Panc1 (cell line): ENCODE measurements at regions not wholly inside any gene's neighbourhood (a gene's known extent, or its start where the extent isn't known, plus 50 kb on each side); places are given as distances from the start of the nearest gene placed in this dataset.

ENCODE experiments used
- POLR2AphosphoS5 ChIP-seq: IDR thresholded peaks from 2 replicates; pipeline ENCODE4 v1.6.1; 2012; ENCODE audit warnings: mild to moderate bottlenecking, low read depth, low read length, moderate library complexity
- REST ChIP-seq, 2 experiments: IDR thresholded peaks; 2 replicates each; pipeline ENCODE4 v1.6.1; 2011 to 2012; ENCODE audit warnings: low read depth in 2 of 2, control low read depth in 1 of 2, low read length in 1 of 2, mild to moderate bottlenecking in 1 of 2, moderate library complexity in 1 of 2; ENCODE audit not compliant: insufficient read depth in 1 of 2
- SIN3A ChIP-seq: IDR thresholded peaks from 2 replicates; pipeline ENCODE4 v1.6.1; 2012; ENCODE audit warnings: low read depth, mild to moderate bottlenecking, low read length, moderate library complexity, borderline replicate concordance; ENCODE audit not compliant: insufficient read depth
- TCF7L2 ChIP-seq: IDR thresholded peaks from 2 replicates; pipeline ENCODE4 v1.6.1; 2011; ENCODE audit warnings: mild to moderate bottlenecking, low read depth, low read length, inconsistent platforms
- TF ChIP-seq, protein P1 (sequence below): fragments of 450-650 bp; IDR thresholded peaks from 2 replicates; pipeline ENCODE4 v1.5.1; 2017; ENCODE audit warnings: mild to moderate bottlenecking

GRCh38 chr7:88638583-88638982, 120.9 kb upstream of the ZNF804B start:
- TF ChIP-seq, protein P1, sequence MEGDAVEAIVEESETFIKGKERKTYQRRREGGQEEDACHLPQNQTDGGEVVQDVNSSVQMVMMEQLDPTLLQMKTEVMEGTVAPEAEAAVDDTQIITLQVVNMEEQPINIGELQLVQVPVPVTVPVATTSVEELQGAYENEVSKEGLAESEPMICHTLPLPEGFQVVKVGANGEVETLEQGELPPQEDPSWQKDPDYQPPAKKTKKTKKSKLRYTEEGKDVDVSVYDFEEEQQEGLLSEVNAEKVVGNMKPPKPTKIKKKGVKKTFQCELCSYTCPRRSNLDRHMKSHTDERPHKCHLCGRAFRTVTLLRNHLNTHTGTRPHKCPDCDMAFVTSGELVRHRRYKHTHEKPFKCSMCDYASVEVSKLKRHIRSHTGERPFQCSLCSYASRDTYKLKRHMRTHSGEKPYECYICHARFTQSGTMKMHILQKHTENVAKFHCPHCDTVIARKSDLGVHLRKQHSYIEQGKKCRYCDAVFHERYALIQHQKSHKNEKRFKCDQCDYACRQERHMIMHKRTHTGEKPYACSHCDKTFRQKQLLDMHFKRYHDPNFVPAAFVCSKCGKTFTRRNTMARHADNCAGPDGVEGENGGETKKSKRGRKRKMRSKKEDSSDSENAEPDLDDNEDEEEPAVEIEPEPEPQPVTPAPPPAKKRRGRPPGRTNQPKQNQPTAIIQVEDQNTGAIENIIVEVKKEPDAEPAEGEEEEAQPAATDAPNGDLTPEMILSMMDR, result no peak
- no peak for TF ChIP-seq POLR2AphosphoS5
- no peak for TF ChIP-seq TCF7L2
- no peak for TF ChIP-seq REST (IDR thresholded peaks at IDR 0.05; ENCODE audit: insufficient read depth in 1 of 2, low read depth in 2 of 2, low read length in 1 of 2)
- TF ChIP-seq SIN3A, result no peak
